ENCODE measurements at regions not wholly inside any gene's neighbourhood (a gene's known extent, or its start where the extent isn't known, plus 50 kb on each side); places are given as distances from the start of the nearest gene placed in this dataset.

GRCh38 chr22:49709464-49709863 is 118.2 kb downstream of the BRD1 start:
- H2AFZ ChIP-seq: no peak overlapping the region
- no peaks in the 10 kb centered on the region for H3K4me1 ChIP-seq (ENCODE audit: insufficient read depth)
- Mint-ChIP-seq H3K4me3 (no peak overlapping the region), H3K4me1 (peaks cover 2% of the 10 kb centered on the region; the same call in 1 of the 3 replicates), H3K9me3 (no peaks in the 10 kb centered on the region), H3K36me3 (ENCODE audit: low read depth) (no peaks in the 10 kb centered on the region), H3K27me3 (ENCODE audit: insufficient read depth, low read depth, poor library complexity) (peaks cover 1% of the 10 kb centered on the region), H3K27ac (no peak overlapping the region)
- no peak for DNase-seq (ENCODE audit: low spot score)
- H4K20me1 ChIP-seq (replicated peaks; ENCODE audit: insufficient read depth): no peaks in the 10 kb centered on the region
- no peaks in the 10 kb centered on the region for H3K27me3 ChIP-seq (ENCODE audit: insufficient read depth)
- no peak for TF ChIP-seq POLR2AphosphoS5 (IDR thresholded peaks at IDR 0.05; ENCODE audit: low read depth)
- no peak for TF ChIP-seq STAT1 (IDR thresholded peaks at IDR 0.05; ENCODE audit: unreplicated experiment)
- TF ChIP-seq, protein P1, sequence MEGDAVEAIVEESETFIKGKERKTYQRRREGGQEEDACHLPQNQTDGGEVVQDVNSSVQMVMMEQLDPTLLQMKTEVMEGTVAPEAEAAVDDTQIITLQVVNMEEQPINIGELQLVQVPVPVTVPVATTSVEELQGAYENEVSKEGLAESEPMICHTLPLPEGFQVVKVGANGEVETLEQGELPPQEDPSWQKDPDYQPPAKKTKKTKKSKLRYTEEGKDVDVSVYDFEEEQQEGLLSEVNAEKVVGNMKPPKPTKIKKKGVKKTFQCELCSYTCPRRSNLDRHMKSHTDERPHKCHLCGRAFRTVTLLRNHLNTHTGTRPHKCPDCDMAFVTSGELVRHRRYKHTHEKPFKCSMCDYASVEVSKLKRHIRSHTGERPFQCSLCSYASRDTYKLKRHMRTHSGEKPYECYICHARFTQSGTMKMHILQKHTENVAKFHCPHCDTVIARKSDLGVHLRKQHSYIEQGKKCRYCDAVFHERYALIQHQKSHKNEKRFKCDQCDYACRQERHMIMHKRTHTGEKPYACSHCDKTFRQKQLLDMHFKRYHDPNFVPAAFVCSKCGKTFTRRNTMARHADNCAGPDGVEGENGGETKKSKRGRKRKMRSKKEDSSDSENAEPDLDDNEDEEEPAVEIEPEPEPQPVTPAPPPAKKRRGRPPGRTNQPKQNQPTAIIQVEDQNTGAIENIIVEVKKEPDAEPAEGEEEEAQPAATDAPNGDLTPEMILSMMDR (conservative IDR thresholded peaks at IDR 0.05; ENCODE audit: low read depth in 2 of 2): no peak
- TF ChIP-seq ETS1 (IDR thresholded peaks at IDR 0.05): no peak
- TF ChIP-seq, protein P2, sequence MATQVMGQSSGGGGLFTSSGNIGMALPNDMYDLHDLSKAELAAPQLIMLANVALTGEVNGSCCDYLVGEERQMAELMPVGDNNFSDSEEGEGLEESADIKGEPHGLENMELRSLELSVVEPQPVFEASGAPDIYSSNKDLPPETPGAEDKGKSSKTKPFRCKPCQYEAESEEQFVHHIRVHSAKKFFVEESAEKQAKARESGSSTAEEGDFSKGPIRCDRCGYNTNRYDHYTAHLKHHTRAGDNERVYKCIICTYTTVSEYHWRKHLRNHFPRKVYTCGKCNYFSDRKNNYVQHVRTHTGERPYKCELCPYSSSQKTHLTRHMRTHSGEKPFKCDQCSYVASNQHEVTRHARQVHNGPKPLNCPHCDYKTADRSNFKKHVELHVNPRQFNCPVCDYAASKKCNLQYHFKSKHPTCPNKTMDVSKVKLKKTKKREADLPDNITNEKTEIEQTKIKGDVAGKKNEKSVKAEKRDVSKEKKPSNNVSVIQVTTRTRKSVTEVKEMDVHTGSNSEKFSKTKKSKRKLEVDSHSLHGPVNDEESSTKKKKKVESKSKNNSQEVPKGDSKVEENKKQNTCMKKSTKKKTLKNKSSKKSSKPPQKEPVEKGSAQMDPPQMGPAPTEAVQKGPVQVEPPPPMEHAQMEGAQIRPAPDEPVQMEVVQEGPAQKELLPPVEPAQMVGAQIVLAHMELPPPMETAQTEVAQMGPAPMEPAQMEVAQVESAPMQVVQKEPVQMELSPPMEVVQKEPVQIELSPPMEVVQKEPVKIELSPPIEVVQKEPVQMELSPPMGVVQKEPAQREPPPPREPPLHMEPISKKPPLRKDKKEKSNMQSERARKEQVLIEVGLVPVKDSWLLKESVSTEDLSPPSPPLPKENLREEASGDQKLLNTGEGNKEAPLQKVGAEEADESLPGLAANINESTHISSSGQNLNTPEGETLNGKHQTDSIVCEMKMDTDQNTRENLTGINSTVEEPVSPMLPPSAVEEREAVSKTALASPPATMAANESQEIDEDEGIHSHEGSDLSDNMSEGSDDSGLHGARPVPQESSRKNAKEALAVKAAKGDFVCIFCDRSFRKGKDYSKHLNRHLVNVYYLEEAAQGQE (IDR thresholded peaks at IDR 0.05; ENCODE audit: unreplicated experiment): no peak
- TF ChIP-seq EZH2phosphoT487 (IDR thresholded peaks at IDR 0.05; ENCODE audit: unreplicated experiment): no peak
- TF ChIP-seq, protein P3, sequence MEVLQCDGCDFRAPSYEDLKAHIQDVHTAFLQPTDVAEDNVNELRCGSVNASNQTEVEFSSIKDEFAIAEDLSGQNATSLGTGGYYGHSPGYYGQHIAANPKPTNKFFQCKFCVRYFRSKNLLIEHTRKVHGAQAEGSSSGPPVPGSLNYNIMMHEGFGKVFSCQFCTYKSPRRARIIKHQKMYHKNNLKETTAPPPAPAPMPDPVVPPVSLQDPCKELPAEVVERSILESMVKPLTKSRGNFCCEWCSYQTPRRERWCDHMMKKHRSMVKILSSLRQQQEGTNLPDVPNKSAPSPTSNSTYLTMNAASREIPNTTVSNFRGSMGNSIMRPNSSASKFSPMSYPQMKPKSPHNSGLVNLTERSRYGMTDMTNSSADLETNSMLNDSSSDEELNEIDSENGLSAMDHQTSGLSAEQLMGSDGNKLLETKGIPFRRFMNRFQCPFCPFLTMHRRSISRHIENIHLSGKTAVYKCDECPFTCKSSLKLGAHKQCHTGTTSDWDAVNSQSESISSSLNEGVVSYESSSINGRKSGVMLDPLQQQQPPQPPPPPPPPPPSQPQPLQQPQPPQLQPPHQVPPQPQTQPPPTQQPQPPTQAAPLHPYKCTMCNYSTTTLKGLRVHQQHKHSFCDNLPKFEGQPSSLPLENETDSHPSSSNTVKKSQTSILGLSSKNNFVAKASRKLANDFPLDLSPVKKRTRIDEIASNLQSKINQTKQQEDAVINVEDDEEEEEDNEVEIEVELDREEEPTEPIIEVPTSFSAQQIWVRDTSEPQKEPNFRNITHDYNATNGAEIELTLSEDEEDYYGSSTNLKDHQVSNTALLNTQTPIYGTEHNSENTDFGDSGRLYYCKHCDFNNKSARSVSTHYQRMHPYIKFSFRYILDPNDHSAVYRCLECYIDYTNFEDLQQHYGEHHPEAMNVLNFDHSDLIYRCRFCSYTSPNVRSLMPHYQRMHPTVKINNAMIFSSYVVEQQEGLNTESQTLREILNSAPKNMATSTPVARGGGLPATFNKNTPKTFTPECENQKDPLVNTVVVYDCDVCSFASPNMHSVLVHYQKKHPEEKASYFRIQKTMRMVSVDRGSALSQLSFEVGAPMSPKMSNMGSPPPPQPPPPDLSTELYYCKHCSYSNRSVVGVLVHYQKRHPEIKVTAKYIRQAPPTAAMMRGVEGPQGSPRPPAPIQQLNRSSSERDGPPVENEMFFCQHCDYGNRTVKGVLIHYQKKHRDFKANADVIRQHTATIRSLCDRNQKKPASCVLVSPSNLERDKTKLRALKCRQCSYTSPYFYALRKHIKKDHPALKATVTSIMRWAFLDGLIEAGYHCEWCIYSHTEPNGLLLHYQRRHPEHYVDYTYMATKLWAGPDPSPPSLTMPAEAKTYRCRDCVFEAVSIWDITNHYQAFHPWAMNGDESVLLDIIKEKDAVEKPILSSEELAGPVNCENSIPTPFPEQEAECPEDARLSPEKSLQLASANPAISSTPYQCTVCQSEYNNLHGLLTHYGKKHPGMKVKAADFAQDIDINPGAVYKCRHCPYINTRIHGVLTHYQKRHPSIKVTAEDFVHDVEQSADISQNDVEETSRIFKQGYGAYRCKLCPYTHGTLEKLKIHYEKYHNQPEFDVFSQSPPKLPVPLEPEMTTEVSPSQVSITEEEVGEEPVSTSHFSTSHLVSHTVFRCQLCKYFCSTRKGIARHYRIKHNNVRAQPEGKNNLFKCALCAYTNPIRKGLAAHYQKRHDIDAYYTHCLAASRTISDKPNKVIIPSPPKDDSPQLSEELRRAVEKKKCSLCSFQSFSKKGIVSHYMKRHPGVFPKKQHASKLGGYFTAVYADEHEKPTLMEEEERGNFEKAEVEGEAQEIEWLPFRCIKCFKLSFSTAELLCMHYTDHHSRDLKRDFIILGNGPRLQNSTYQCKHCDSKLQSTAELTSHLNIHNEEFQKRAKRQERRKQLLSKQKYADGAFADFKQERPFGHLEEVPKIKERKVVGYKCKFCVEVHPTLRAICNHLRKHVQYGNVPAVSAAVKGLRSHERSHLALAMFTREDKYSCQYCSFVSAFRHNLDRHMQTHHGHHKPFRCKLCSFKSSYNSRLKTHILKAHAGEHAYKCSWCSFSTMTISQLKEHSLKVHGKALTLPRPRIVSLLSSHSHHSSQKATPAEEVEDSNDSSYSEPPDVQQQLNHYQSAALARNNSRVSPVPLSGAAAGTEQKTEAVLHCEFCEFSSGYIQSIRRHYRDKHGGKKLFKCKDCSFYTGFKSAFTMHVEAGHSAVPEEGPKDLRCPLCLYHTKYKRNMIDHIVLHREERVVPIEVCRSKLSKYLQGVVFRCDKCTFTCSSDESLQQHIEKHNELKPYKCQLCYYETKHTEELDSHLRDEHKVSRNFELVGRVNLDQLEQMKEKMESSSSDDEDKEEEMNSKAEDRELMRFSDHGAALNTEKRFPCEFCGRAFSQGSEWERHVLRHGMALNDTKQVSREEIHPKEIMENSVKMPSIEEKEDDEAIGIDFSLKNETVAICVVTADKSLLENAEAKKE (CRISPR knock-in tag; IDR thresholded peaks at IDR 0.05): no peak
- no peak for TF ChIP-seq EZH2 (IDR thresholded peaks at IDR 0.05; ENCODE audit: low read depth, unreplicated experiment)
- no peak for TF ChIP-seq NANOG (IDR thresholded peaks at IDR 0.05; ENCODE audit: borderline replicate concordance)
- TF ChIP-seq ZNF114 (CRISPR knock-in tag; IDR thresholded peaks at IDR 0.05): no peak
- TF ChIP-seq ZNF331 (CRISPR knock-in tag; IDR thresholded peaks at IDR 0.05; ENCODE audit: low read depth): no peak
- TF ChIP-seq CREB1 (CRISPR knock-in tag; IDR thresholded peaks at IDR 0.05; ENCODE audit: low read depth): no peak
- no peak for TF ChIP-seq JUNB (IDR thresholded peaks at IDR 0.05; ENCODE audit: unreplicated experiment)
- no peaks in the 10 kb centered on the region for H3K36me3 ChIP-seq (ENCODE audit: insufficient read depth)
- H3K27ac ChIP-seq (ENCODE audit: low read depth): no peak overlapping the region
- H3K9me2 ChIP-seq (ENCODE audit: insufficient read depth): no peaks in the 10 kb centered on the region
- H3F3A ChIP-seq (replicated peaks; ENCODE audit: low read depth): no peaks in the 10 kb centered on the region
- no peak overlapping the region for H3K4me3 ChIP-seq
- no peaks in the 10 kb centered on the region for H3K79me2 ChIP-seq (replicated peaks; ENCODE audit: insufficient read depth)
- no peak for ATAC-seq
- H3K4me2 ChIP-seq: no peak overlapping the region

Measured in GM23338 (cell line).